Neural progenitor cell (in vitro differentiated cells): ENCODE measurements at regions not wholly inside any gene's neighbourhood (a gene's known extent, or its start where the extent isn't known, plus 50 kb on each side); places are given as distances from the start of the nearest gene placed in this dataset.

Source experiments
- DNase-seq: peaks from one replicate; pipeline ENCODE4 v3.0.0-alpha.2; 2016; ENCODE audit warnings: low spot score
- H2AFZ ChIP-seq: fragments of 200-600 bp; sonication (generic); replicated peaks from 2 replicates; pipeline ENCODE4 v1.6.1; 2016; ENCODE audit warnings: antibody characterized with exemption
- H3F3A ChIP-seq: fragments of 200-600 bp; sonication (generic); 2 replicates; pipeline ENCODE4 v1.6.1; 2016; ENCODE audit warnings: antibody characterized with exemption, low read depth
- H3K27ac ChIP-seq: fragments of 200-600 bp; sonication (generic); 2 replicates; pipeline ENCODE4 v1.5.1; 2016; ENCODE audit warnings: mild to moderate bottlenecking
- H3K27me3 ChIP-seq: fragments of 200-600 bp; sonication (generic); 2 replicates; pipeline ENCODE4 v1.6.1; 2016; ENCODE audit warnings: mild to moderate bottlenecking, moderate library complexity
- H3K36me3 ChIP-seq: fragments of 200-600 bp; sonication (generic); 2 replicates; pipeline ENCODE4 v1.5.1; 2016
- H3K4me1 ChIP-seq: fragments of 200-600 bp; sonication (generic); 2 replicates; pipeline ENCODE4 v1.6.1; 2016; ENCODE audit warnings: mixed run types
- H3K4me2 ChIP-seq: fragments of 200-600 bp; sonication (generic); 2 replicates; pipeline ENCODE4 v1.6.1; 2016
- H3K4me3 ChIP-seq: fragments of 200-600 bp; sonication (generic); 2 replicates; pipeline ENCODE4 v1.5.1; 2016
- H3K79me2 ChIP-seq: fragments of 200-600 bp; sonication (generic); 2 replicates; pipeline ENCODE4 v1.6.1; 2016; ENCODE audit warnings: low read depth
- H3K9ac ChIP-seq: fragments of 200-600 bp; sonication (generic); 2 replicates; pipeline ENCODE4 v1.6.1; 2016
- H3K9me3 ChIP-seq: fragments of 200-600 bp; sonication (generic); 2 replicates; pipeline ENCODE4 v1.5.1; 2016; ENCODE audit warnings: low read depth
- H4K20me1 ChIP-seq: fragments of 200-600 bp; sonication (generic); 2 replicates; pipeline ENCODE4 v1.6.1; 2016; ENCODE audit warnings: low read depth
- H3K27ac Mint-ChIP-seq: 3 replicates; pipeline ENCODE4 v1.8.0; 2021; ENCODE audit warnings: mixed read lengths
- H3K27me3 Mint-ChIP-seq: 2 replicates; pipeline ENCODE4 v1.8.0; 2022; ENCODE audit warnings: low read depth, mild to moderate bottlenecking, inconsistent platforms, moderate library complexity, mixed read lengths; ENCODE audit not compliant: insufficient read depth
- H3K36me3 Mint-ChIP-seq: 3 replicates; pipeline ENCODE4 v1.8.0; 2021; ENCODE audit warnings: mixed read lengths
- H3K4me1 Mint-ChIP-seq: 3 replicates; pipeline ENCODE4 v1.8.0; 2021; ENCODE audit warnings: mixed read lengths
- H3K4me3 Mint-ChIP-seq: 3 replicates; pipeline ENCODE4 v1.8.0; 2021; ENCODE audit warnings: mild to moderate bottlenecking, moderate library complexity, mixed read lengths
- H3K9me3 Mint-ChIP-seq: 3 replicates; pipeline ENCODE4 v1.8.0; 2020; ENCODE audit warnings: mixed read lengths
- EZH2 ChIP-seq: fragments of 200-600 bp; sonication (generic); IDR thresholded peaks from 2 replicates; pipeline ENCODE4 v1.6.1; 2017; ENCODE audit warnings: antibody characterized with exemption, mild to moderate bottlenecking, moderate library complexity
- EZH2phosphoT487 ChIP-seq: fragments of 200-600 bp; sonication (generic); IDR thresholded peaks from 2 replicates; pipeline ENCODE4 v1.6.1; 2017; ENCODE audit warnings: antibody characterized with exemption
- TF ChIP-seq, protein P1 (sequence below): fragments of 200-600 bp; sonication (generic); IDR thresholded peaks from 2 replicates; pipeline ENCODE4 v1.5.1; 2017; ENCODE audit warnings: antibody characterized with exemption, mild to moderate bottlenecking

DNA sequence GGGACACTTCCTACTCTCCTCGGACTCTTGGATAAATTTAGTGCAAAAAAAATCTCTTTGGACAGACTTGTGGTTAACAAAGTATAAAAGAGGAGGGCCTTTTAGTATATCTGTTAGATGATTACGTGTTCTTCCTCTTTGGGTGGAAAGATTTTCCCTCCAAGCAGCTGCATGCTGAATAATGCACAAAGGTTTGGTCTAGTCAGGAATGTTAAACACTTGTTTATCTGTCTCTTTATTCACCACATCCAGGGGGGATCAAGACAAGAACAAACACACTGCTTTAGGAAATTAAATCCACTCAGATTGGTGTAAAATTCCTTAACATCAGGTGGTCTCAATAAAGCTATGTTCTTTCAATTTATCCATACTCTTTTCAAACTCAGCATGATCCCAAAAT is 260.9 kb upstream of the CHD6 start:
- Mint-ChIP-seq H3K9me3 (no peaks in the 10 kb centered on the region), H3K36me3 (no peaks in the 10 kb centered on the region), H3K4me1 (peaks cover 31% of the 10 kb centered on the region), H3K27ac (no peak overlapping the region), H3K4me3 (no peak overlapping the region), H3K27me3 (peaks cover 2% of the 10 kb centered on the region)
- Histone ChIP-seq H3F3A (no peaks in the 10 kb centered on the region), H3K4me2 (peak overlapping the region; percentile 47), H3K36me3 (no peaks in the 10 kb centered on the region), H3K27me3 (no peaks in the 10 kb centered on the region), H3K9me3 (no peaks in the 10 kb centered on the region), H3K4me1 (peaks cover 33% of the 10 kb centered on the region), H3K79me2 (no peaks in the 10 kb centered on the region), H3K9ac (no peak overlapping the region), H3K27ac (peak overlapping the region; percentile 66), H2AFZ (no peak overlapping the region), H4K20me1 (no peaks in the 10 kb centered on the region), H3K4me3 (no peak overlapping the region)
- TF ChIP-seq EZH2 (no peak), EZH2phosphoT487 (no peak)
- TF ChIP-seq, protein P1, sequence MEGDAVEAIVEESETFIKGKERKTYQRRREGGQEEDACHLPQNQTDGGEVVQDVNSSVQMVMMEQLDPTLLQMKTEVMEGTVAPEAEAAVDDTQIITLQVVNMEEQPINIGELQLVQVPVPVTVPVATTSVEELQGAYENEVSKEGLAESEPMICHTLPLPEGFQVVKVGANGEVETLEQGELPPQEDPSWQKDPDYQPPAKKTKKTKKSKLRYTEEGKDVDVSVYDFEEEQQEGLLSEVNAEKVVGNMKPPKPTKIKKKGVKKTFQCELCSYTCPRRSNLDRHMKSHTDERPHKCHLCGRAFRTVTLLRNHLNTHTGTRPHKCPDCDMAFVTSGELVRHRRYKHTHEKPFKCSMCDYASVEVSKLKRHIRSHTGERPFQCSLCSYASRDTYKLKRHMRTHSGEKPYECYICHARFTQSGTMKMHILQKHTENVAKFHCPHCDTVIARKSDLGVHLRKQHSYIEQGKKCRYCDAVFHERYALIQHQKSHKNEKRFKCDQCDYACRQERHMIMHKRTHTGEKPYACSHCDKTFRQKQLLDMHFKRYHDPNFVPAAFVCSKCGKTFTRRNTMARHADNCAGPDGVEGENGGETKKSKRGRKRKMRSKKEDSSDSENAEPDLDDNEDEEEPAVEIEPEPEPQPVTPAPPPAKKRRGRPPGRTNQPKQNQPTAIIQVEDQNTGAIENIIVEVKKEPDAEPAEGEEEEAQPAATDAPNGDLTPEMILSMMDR: no peak
- DNase-seq: peak; percentile 62

DNA sequence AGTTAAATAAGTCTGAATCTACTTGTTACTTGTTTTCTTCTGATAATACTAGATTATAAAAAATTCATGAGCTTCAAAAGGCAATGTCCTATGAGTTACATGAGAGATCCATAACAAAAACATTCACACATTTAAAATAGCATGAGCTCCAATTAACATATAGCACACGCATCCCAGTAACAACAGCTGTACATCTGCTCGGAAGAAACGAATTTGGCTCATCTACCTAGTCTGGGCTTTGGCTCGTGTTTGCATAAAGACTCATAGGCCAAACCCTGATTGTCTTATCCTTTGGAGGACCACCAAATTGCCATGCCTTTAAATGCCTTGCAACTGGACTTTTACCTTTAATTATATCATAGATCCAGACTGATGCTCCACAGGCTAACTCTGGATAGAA is 259.7 kb upstream of the CHD6 start:
- H3K36me3 Mint-ChIP-seq: no peaks in the 10 kb centered on the region
- H3K27me3 ChIP-seq: no peaks in the 10 kb centered on the region
- H3K4me3 ChIP-seq: no peak overlapping the region
- no peaks in the 10 kb centered on the region for H3K79me2 ChIP-seq
- H3K9me3 Mint-ChIP-seq: no peaks in the 10 kb centered on the region
- H3K27ac ChIP-seq: no peak overlapping the region
- H3K4me2 ChIP-seq: no peak overlapping the region
- DNase-seq: no peak
- H3K27ac Mint-ChIP-seq: no peak overlapping the region
- no peak for TF ChIP-seq EZH2
- no peak for TF ChIP-seq EZH2phosphoT487
- TF ChIP-seq, protein P1: no peak
- H3K27me3 Mint-ChIP-seq: peaks cover 2% of the 10 kb centered on the region
- H3K9ac ChIP-seq: no peak overlapping the region
- H3K9me3 ChIP-seq: no peaks in the 10 kb centered on the region
- H3F3A ChIP-seq: no peaks in the 10 kb centered on the region
- no peak overlapping the region for H3K4me3 Mint-ChIP-seq
- no peak overlapping the region for H2AFZ ChIP-seq
- no peaks in the 10 kb centered on the region for H3K36me3 ChIP-seq
- H3K4me1 Mint-ChIP-seq: peaks cover 38% of the 10 kb centered on the region
- peaks cover 42% of the 10 kb centered on the region for H3K4me1 ChIP-seq
- no peaks in the 10 kb centered on the region for H4K20me1 ChIP-seq

DNA sequence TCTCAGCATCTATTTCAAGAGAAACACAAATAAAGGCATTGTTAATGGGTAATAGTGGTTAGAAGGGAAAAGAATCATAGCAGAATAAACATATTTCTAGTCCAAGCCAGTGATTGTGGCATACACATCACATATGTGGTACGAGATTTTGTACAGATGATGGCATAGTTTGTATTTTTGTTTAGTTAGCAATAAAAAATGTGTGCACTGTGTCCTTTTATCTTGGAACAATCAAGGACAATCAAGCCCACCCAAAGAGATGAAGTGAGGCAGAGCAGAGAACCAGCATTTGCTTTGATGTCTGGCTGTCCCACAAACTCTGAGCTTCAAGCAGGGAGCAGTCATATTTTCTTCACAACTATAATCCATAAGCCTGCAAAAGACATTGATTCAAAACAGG is 256.5 kb upstream of the CHD6 start:
- Histone ChIP-seq H3K9ac (no peak overlapping the region), H3F3A (no peaks in the 10 kb centered on the region), H2AFZ (no peak overlapping the region), H3K4me1 (peaks cover 36% of the 10 kb centered on the region), H3K36me3 (no peaks in the 10 kb centered on the region), H3K27ac (no peak overlapping the region), H3K79me2 (no peaks in the 10 kb centered on the region), H4K20me1 (no peaks in the 10 kb centered on the region), H3K27me3 (no peaks in the 10 kb centered on the region), H3K9me3 (no peaks in the 10 kb centered on the region), H3K4me2 (no peak overlapping the region), H3K4me3 (no peak overlapping the region)
- no peaks in the 10 kb centered on the region for H3K27me3 Mint-ChIP-seq
- H3K4me3 Mint-ChIP-seq: no peak overlapping the region
- no peak overlapping the region for H3K27ac Mint-ChIP-seq
- no peak for DNase-seq
- TF ChIP-seq, protein P1: no peak
- TF ChIP-seq EZH2phosphoT487 (no peak), EZH2 (no peak)
- H3K4me1 Mint-ChIP-seq: peaks cover 39% of the 10 kb centered on the region
- peaks cover 12% of the 10 kb centered on the region for H3K9me3 Mint-ChIP-seq
- H3K36me3 Mint-ChIP-seq: no peaks in the 10 kb centered on the region

DNA sequence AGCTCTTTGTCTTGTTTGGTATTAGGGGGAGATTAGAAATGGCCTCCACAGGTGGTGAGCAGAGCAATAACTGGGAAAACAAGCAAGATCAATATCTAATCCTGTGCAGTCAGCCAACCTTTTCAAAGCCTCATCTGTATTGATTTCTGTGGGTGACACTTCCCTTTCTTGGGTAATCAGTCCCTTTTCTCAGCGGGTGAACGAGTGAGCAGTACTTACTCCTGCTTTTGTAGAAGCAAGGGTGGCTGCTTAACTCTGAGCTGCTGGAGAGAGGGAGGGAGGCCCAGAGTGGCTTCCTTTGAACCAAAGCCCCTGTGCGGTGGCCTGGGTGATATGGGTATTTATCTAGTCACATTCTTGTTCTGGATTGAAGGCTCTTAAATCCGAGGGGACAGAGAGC is 254.8 kb upstream of the CHD6 start:
- Histone ChIP-seq H3F3A (no peaks in the 10 kb centered on the region), H3K79me2 (no peaks in the 10 kb centered on the region), H3K4me2 (no peak overlapping the region), H3K4me1 (peaks cover 20% of the 10 kb centered on the region), H3K36me3 (no peaks in the 10 kb centered on the region), H3K27me3 (no peaks in the 10 kb centered on the region), H3K27ac (peak overlapping the region; percentile 73), H3K9me3 (no peaks in the 10 kb centered on the region), H3K9ac (no peak overlapping the region), H2AFZ (no peak overlapping the region), H4K20me1 (no peaks in the 10 kb centered on the region), H3K4me3 (no peak overlapping the region)
- Mint-ChIP-seq H3K27ac (peak overlapping the region; percentile 40), H3K36me3 (no peaks in the 10 kb centered on the region), H3K4me1 (peaks cover 24% of the 10 kb centered on the region), H3K4me3 (no peak overlapping the region), H3K9me3 (peaks cover 25% of the 10 kb centered on the region), H3K27me3 (no peaks in the 10 kb centered on the region)
- DNase-seq: peak; percentile 25
- TF ChIP-seq, protein P1: no peak
- TF ChIP-seq EZH2phosphoT487: no peak
- no peak for TF ChIP-seq EZH2
